Adrenal gland (tissue), 5 donors: ENCODE measurements at regions not wholly inside any gene's neighbourhood (a gene's known extent, or its start where the extent isn't known, plus 50 kb on each side); places are given as distances from the start of the nearest gene placed in this dataset.

Source experiments
- CTCF ChIP-seq, 6 experiments: fragments of 450-650 bp in 4 of 6; fragments of 200-600 bp in 2 of 6; sonication (generic) in 1 of 6; IDR thresholded peaks; 1 replicate in 5 of 6; 2 replicates in 1 of 6; pipeline versions ENCODE4 v1.5.1 to v1.8.0; 2016 to 2021; ENCODE audit warnings: antibody characterized with exemption in 6 of 6, mild to moderate bottlenecking in 2 of 6, moderate library complexity in 1 of 6
- POLR2A ChIP-seq, 2 donors: fragments of 450-650 bp; IDR thresholded peaks; one replicate each; pipeline ENCODE4 v1.6.1; 2017; ENCODE audit warnings: antibody characterized with exemption in 2 of 2, mild to moderate bottlenecking in 2 of 2, moderate library complexity in 1 of 2
- donor health status: DM: no; HTN: no; CAD: no.

GRCh38 chr2:34103437-34103836 is 504.3 kb upstream of the FAM98A start:
- TF ChIP-seq CTCF (IDR thresholded peaks at IDR 0.05) (no peak), POLR2A (IDR thresholded peaks at IDR 0.05) (no peak)
